Pulmonary artery endothelial cell (primary cell): ENCODE measurements at regions not wholly inside any gene's neighbourhood (a gene's known extent, or its start where the extent isn't known, plus 50 kb on each side); places are given as distances from the start of the nearest gene placed in this dataset.
"Not testable (repeated sequence)": the region's sequence is repeated elsewhere in the genome, so short reads cannot be mapped to it uniquely, and the experiment has no call there.

Experiments
- DNase-seq: peaks from one replicate; pipeline ENCODE4 v3.0.0-alpha.2; 2011; ENCODE audit warnings: low read depth, low spot score

DNA sequence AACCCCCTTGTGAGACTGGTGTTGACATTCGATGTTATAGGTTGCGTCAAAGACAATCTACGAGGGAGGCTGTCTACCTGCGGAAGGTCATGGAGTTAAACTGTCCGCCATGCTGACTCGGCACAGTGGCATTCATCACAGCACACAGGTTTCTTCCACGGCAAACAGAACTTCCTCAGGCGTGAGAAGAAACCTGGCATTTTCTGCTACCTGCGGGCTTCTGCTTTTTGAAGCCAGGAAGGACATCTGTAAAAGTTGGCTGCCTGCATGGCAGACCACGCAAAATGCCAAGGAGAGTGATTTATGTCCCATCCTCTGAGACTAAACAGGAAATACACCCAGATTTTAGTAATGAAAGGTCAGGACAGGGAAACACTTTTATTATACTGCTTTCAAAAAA lies 809.8 kb upstream of the NUDT12 start:
- no peak for DNase-seq

- no peak for DNase-seq
Measured at GRCh38 chr5:104370523-104370922, 807.9 kb upstream of the NUDT12 start.

GRCh38 chr5:104367978-104368377 lies 805.4 kb upstream of the NUDT12 start:
- no peak for DNase-seq

DNA sequence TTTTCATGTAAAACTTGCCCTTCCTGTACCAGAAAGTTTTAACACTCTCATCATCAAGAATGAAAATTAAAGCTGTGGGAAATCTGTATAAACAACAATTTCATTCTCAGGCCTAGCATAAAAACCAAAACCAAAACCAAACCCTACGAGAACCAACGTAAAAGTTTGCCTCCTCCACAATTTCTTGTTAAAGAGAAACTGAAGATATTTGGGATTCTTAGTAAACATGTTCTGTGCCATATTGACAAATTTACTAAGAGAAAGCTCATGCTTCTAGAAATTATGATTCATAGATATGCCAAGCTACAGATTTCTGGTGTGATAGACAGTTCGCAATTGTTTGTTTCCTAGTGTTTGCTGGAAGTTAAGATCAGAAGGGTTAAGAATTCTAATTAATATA lies 801.0 kb upstream of the NUDT12 start:
- DNase-seq: no peak

- no peak for DNase-seq
Measured at GRCh38 chr5:104361932-104362331, 799.3 kb upstream of the NUDT12 start.

DNA sequence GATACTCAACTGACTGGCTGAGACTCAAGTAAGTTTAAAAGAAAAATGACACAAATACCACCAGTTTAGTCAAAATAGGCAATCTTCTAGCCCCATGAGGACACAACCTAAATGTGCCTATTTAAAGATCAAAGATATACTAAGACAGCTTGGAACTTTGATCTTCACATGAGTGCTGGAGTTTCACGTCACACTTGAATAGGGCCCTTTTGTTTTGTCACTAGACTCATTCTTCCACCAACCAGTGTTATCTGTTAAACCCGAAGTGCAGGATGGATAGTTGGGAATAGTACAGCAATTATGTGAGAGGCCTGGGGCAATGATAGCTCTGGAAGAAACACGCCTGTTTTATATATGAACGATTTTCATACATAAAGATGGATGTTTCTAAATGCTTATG lies 792.8 kb upstream of the NUDT12 start:
- DNase-seq: no peak

GRCh38 chr5:104353371-104353770 lies 790.8 kb upstream of the NUDT12 start:
- DNase-seq: no peak

DNA sequence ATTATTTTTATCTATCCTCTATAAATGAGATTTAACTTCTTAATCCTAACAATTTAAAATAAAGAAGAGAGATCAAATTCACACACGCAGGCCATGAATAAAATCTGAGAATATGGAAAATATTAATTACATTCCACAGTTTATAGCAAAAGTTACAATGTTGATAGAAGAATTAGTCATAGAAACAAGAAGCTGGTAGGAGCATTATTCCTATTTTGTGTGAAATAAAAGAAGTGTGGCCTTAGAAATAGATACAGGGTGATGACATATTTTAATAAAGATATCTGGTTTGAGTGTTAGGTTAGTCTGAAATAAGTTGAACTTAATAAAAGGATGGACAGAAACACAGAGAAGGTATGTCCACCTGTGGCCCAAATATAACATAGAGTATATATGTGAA lies 790.4 kb upstream of the NUDT12 start:
- DNase-seq: no peak

- no peak for DNase-seq
Measured at GRCh38 chr5:104347119-104347708, 784.6 kb upstream of the NUDT12 start.

- no peak for DNase-seq
Measured at GRCh38 chr5:104345222-104346016, 782.8 kb upstream of the NUDT12 start.

GRCh38 chr5:104344809-104345208 lies 782.2 kb upstream of the NUDT12 start:
- DNase-seq: no peak

GRCh38 chr5:104327801-104328200 lies 765.2 kb upstream of the NUDT12 start:
- DNase-seq: no peak

- no peak for DNase-seq
Measured at GRCh38 chr5:104326966-104327365, 764.4 kb upstream of the NUDT12 start.

- no peak for DNase-seq
Measured at GRCh38 chr5:104325356-104325755, 762.8 kb upstream of the NUDT12 start.

DNA sequence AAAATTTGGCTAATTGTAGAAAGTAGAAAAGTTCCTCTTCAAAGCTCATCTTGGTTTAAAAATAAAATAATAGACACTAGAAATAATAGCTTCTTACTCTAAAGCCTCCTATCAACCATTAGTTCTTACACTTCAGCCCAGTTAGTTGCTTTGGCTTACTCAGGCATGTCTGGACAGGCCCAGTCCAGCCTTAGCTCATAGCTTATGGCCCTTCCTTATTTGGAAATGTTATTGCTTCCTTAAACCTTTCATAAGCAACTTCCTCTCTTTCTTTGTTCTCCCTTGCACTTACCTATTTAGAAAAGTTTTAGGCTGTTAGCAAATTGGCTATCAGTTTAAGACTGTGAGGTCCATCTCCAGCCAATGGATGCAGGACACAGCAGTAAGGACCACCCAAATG lies 754.1 kb upstream of the NUDT12 start:
- not testable (repeated sequence) for DNase-seq

- DNase-seq: no peak
Measured at GRCh38 chr5:104312481-104312880, 749.9 kb upstream of the NUDT12 start.

DNA sequence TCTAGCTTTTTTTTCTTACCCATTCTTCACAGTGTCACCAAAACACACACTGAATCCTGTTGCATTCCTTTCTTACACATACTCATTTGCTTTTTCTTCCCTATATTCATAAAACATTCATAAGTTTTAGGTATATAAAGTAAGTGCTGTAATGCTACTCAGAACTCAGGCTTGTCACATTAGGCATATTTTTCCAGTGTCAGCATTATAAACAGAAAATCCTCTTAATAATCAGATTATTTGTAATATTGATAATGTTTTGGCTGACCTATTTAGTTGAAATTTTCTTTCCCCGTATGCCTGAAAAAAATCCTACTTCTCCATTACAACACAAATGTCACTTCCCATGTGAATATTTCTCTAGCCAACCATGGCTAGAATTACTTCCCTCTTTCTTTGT lies 743.0 kb upstream of the NUDT12 start:
- DNase-seq: no peak

GRCh38 chr5:104299998-104300706 lies 737.6 kb upstream of the NUDT12 start:
- no peak for DNase-seq

- DNase-seq: no peak
Measured at GRCh38 chr5:104298518-104298917, 735.9 kb upstream of the NUDT12 start.

DNA sequence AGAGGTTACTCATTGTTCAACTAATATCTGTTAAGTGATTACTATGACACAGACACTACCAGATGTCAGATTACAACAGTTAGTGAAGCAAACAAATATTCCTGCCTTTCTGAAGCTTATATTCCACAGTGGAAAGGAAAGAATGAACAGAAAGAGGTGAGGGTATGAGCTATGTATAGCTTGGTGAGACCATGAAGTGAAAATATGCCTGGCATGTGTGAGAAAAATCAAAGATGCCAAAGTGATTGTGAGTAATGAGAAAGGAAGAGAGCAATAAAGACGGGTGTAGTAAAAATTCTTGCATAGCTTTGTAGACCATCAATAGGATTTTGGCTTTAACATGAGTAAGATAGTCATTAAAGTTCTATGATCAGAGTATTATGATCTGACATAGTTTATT lies 734.5 kb upstream of the NUDT12 start:
- DNase-seq: no peak

- no peak for DNase-seq
Measured at GRCh38 chr5:104295991-104296390, 733.4 kb upstream of the NUDT12 start.

- no peak for DNase-seq
Measured at GRCh38 chr5:104283136-104283535, 720.5 kb upstream of the NUDT12 start.

GRCh38 chr5:104273725-104274124 lies 711.1 kb upstream of the NUDT12 start:
- DNase-seq: no peak
